ENCODE measurements at regions not wholly inside any gene's neighbourhood (a gene's known extent, or its start where the extent isn't known, plus 50 kb on each side); places are given as distances from the start of the nearest gene placed in this dataset.
A peak's percentile ranks its signal among the peaks of the same experiment; 100 is the strongest.

GRCh38 chr10:109475711-109476421, 447.4 kb downstream of the XPNPEP1 start:
- no peak for DNase-seq

- DNase-seq: no peak
Observed at GRCh38 chr10:109474812-109475211, 448.5 kb downstream of the XPNPEP1 start.

GRCh38 chr10:109474261-109474660, 449.1 kb downstream of the XPNPEP1 start:
- DNase-seq: no peak

GRCh38 chr10:109467551-109467950, 455.8 kb downstream of the XPNPEP1 start:
- no peak for DNase-seq

- no peak for DNase-seq
Observed at GRCh38 chr10:109464949-109465348, 458.4 kb downstream of the XPNPEP1 start.

- DNase-seq: peak in 1 of 3 experiments; percentile 23
Observed at GRCh38 chr10:109457302-109457638, 466.0 kb downstream of the XPNPEP1 start.

- DNase-seq: peak in 2 of 3 experiments; percentile 45 to 53
Observed at GRCh38 chr10:109456566-109457301, 466.6 kb downstream of the XPNPEP1 start.

GRCh38 chr10:109454691-109455090, 468.6 kb downstream of the XPNPEP1 start:
- DNase-seq: no peak

- DNase-seq: no peak
Observed at GRCh38 chr10:109451879-109452278, 471.4 kb downstream of the XPNPEP1 start.

GRCh38 chr10:109450702-109451101, 472.6 kb downstream of the XPNPEP1 start:
- peak in 2 of 3 experiments; percentile 74 to 95 for DNase-seq

GRCh38 chr10:109433434-109433833, 489.9 kb downstream of the XPNPEP1 start:
- no peak for DNase-seq

- DNase-seq: no peak
Observed at GRCh38 chr10:109432281-109432680, 491.0 kb downstream of the XPNPEP1 start.

GRCh38 chr10:109430799-109431198, 492.5 kb downstream of the XPNPEP1 start:
- DNase-seq: no peak

GRCh38 chr10:109430043-109430760, 493.1 kb downstream of the XPNPEP1 start:
- no peak for DNase-seq

- no peak for DNase-seq
Observed at GRCh38 chr10:109428775-109429491, 494.4 kb downstream of the XPNPEP1 start.

- DNase-seq: no peak
Observed at GRCh38 chr10:109427411-109427810, 495.9 kb downstream of the XPNPEP1 start.

GRCh38 chr10:109426987-109427386, 496.3 kb downstream of the XPNPEP1 start:
- DNase-seq: no peak

- no peak for DNase-seq
Observed at GRCh38 chr10:109418795-109419194, 504.5 kb downstream of the XPNPEP1 start.

GRCh38 chr10:109417803-109418202, 505.5 kb downstream of the XPNPEP1 start:
- DNase-seq: no peak

GRCh38 chr10:109412353-109412752, 511.0 kb downstream of the XPNPEP1 start:
- DNase-seq: no peak

- peak in 2 of 3 experiments; percentile 9 to 27 for DNase-seq
Observed at GRCh38 chr10:109411917-109412316, 511.4 kb downstream of the XPNPEP1 start.

GRCh38 chr10:109405338-109405737, 518.0 kb downstream of the XPNPEP1 start:
- DNase-seq: no peak

GRCh38 chr10:109403551-109403950, 519.8 kb downstream of the XPNPEP1 start:
- no peak for DNase-seq

Measured in NCI-H1417 (cell line).